ENCODE measurements at regions not wholly inside any gene's neighbourhood (a gene's known extent, or its start where the extent isn't known, plus 50 kb on each side); places are given as distances from the start of the nearest gene placed in this dataset.

- H3K9ac ChIP-seq (ENCODE audit: low read depth, low read length), result no peak overlapping the region
- H3K4me1 ChIP-seq (ENCODE audit: insufficient read depth, low read length), result no peaks in the 10 kb centered on the region
- H3K36me3 ChIP-seq (ENCODE audit: insufficient read depth, low read depth, low read length), result no peaks in the 10 kb centered on the region
- no peak overlapping the region for H3K4me3 ChIP-seq (ENCODE audit: low read length)
- H3K27ac ChIP-seq (ENCODE audit: low read length), result no peak overlapping the region
- no peaks in the 10 kb centered on the region for H3K9me3 ChIP-seq (ENCODE audit: insufficient read depth, low read depth, low read length)
- H3K27me3 ChIP-seq (ENCODE audit: insufficient read depth, low read length), result no peaks in the 10 kb centered on the region
Measured at GRCh38 chr3:111428301-111428700, 113.7 kb upstream of the CD96 start.

- Histone ChIP-seq H3K9me3 (ENCODE audit: insufficient read depth, low read depth, low read length) (no peaks in the 10 kb centered on the region; the same call in 1 of the 2 replicates), H3K36me3 (ENCODE audit: insufficient read depth, low read depth, low read length) (no peaks in the 10 kb centered on the region), H3K27me3 (ENCODE audit: insufficient read depth, low read length) (no peaks in the 10 kb centered on the region), H3K9ac (ENCODE audit: low read depth, low read length) (no peak overlapping the region), H3K4me1 (ENCODE audit: insufficient read depth, low read length) (no peaks in the 10 kb centered on the region), H3K27ac (ENCODE audit: low read length) (no peak overlapping the region), H3K4me3 (ENCODE audit: low read length) (no peak overlapping the region)
Measured at GRCh38 chr3:111434941-111435622, 106.9 kb upstream of the CD96 start.

- Histone ChIP-seq H3K4me3 (ENCODE audit: low read length) (no peak overlapping the region), H3K27ac (ENCODE audit: low read length) (no peak overlapping the region), H3K36me3 (ENCODE audit: insufficient read depth, low read depth, low read length) (no peaks in the 10 kb centered on the region), H3K9ac (ENCODE audit: low read depth, low read length) (no peak overlapping the region), H3K4me1 (ENCODE audit: insufficient read depth, low read length) (no peaks in the 10 kb centered on the region), H3K27me3 (ENCODE audit: insufficient read depth, low read length) (no peaks in the 10 kb centered on the region), H3K9me3 (ENCODE audit: insufficient read depth, low read depth, low read length) (no peaks in the 10 kb centered on the region; the same call in 1 of the 2 replicates)
Measured at GRCh38 chr3:111438283-111438682, 103.7 kb upstream of the CD96 start.

- Histone ChIP-seq H3K4me3 (ENCODE audit: low read length) (no peak overlapping the region), H3K36me3 (ENCODE audit: insufficient read depth, low read depth, low read length) (no peaks in the 10 kb centered on the region), H3K9me3 (ENCODE audit: insufficient read depth, low read depth, low read length) (no peaks in the 10 kb centered on the region), H3K4me1 (ENCODE audit: insufficient read depth, low read length) (no peaks in the 10 kb centered on the region), H3K27me3 (ENCODE audit: insufficient read depth, low read length) (no peaks in the 10 kb centered on the region), H3K27ac (ENCODE audit: low read length) (no peak overlapping the region), H3K9ac (ENCODE audit: low read depth, low read length) (no peak overlapping the region)
Measured at GRCh38 chr3:111454551-111454950, 87.4 kb upstream of the CD96 start.

- Histone ChIP-seq H3K4me3 (ENCODE audit: low read length) (no peak overlapping the region), H3K9me3 (ENCODE audit: insufficient read depth, low read depth, low read length) (no peaks in the 10 kb centered on the region), H3K27ac (ENCODE audit: low read length) (no peak overlapping the region), H3K9ac (ENCODE audit: low read depth, low read length) (no peak overlapping the region), H3K4me1 (ENCODE audit: insufficient read depth, low read length) (no peaks in the 10 kb centered on the region), H3K36me3 (ENCODE audit: insufficient read depth, low read depth, low read length) (no peaks in the 10 kb centered on the region), H3K27me3 (ENCODE audit: insufficient read depth, low read length) (no peaks in the 10 kb centered on the region)
Measured at GRCh38 chr3:111465081-111465670, 76.8 kb upstream of the CD96 start.

- no peaks in the 10 kb centered on the region for H3K36me3 ChIP-seq (ENCODE audit: insufficient read depth, low read depth, low read length)
- peaks cover 7% of the 10 kb centered on the region; the same call in 1 of the 2 replicates for H3K4me1 ChIP-seq (ENCODE audit: insufficient read depth, low read length)
- H3K9ac ChIP-seq (ENCODE audit: low read depth, low read length), result no peak overlapping the region
- H3K27ac ChIP-seq (ENCODE audit: low read length), result no peak overlapping the region
- H3K4me3 ChIP-seq (ENCODE audit: low read length), result no peak overlapping the region
- H3K9me3 ChIP-seq (ENCODE audit: insufficient read depth, low read depth, low read length), result no peaks in the 10 kb centered on the region
- H3K27me3 ChIP-seq (ENCODE audit: insufficient read depth, low read length), result no peaks in the 10 kb centered on the region
Measured at GRCh38 chr3:111470032-111470431, 72.0 kb upstream of the CD96 start.

GRCh38 chr3:111471831-111472230, 70.2 kb upstream of the CD96 start:
- H3K27me3 ChIP-seq (ENCODE audit: insufficient read depth, low read length), result no peaks in the 10 kb centered on the region
- no peak overlapping the region for H3K4me3 ChIP-seq (ENCODE audit: low read length)
- no peak overlapping the region for H3K27ac ChIP-seq (ENCODE audit: low read length)
- H3K36me3 ChIP-seq (ENCODE audit: insufficient read depth, low read depth, low read length), result no peaks in the 10 kb centered on the region
- no peaks in the 10 kb centered on the region for H3K9me3 ChIP-seq (ENCODE audit: insufficient read depth, low read depth, low read length)
- peaks cover 10% of the 10 kb centered on the region; the same call in 1 of the 2 replicates for H3K4me1 ChIP-seq (ENCODE audit: insufficient read depth, low read length)
- H3K9ac ChIP-seq (ENCODE audit: low read depth, low read length), result no peak overlapping the region

- Histone ChIP-seq H3K4me3 (ENCODE audit: low read length) (no peak overlapping the region), H3K36me3 (ENCODE audit: insufficient read depth, low read depth, low read length) (no peaks in the 10 kb centered on the region), H3K27ac (ENCODE audit: low read length) (no peak overlapping the region), H3K4me1 (ENCODE audit: insufficient read depth, low read length) (peaks cover 10% of the 10 kb centered on the region; the same call in 1 of the 2 replicates), H3K27me3 (ENCODE audit: insufficient read depth, low read length) (no peaks in the 10 kb centered on the region), H3K9me3 (ENCODE audit: insufficient read depth, low read depth, low read length) (no peaks in the 10 kb centered on the region), H3K9ac (ENCODE audit: low read depth, low read length) (no peak overlapping the region)
Measured at GRCh38 chr3:111472556-111472955, 69.4 kb upstream of the CD96 start.

- peaks cover 10% of the 10 kb centered on the region; the same call in 1 of the 2 replicates for H3K4me1 ChIP-seq (ENCODE audit: insufficient read depth, low read length)
- no peaks in the 10 kb centered on the region for H3K36me3 ChIP-seq (ENCODE audit: insufficient read depth, low read depth, low read length)
- no peak overlapping the region for H3K4me3 ChIP-seq (ENCODE audit: low read length)
- H3K9ac ChIP-seq (ENCODE audit: low read depth, low read length), result no peak overlapping the region
- no peaks in the 10 kb centered on the region for H3K9me3 ChIP-seq (ENCODE audit: insufficient read depth, low read depth, low read length)
- no peak overlapping the region for H3K27ac ChIP-seq (ENCODE audit: low read length)
- H3K27me3 ChIP-seq (ENCODE audit: insufficient read depth, low read length), result no peaks in the 10 kb centered on the region
Measured at GRCh38 chr3:111473550-111473949, 68.4 kb upstream of the CD96 start.

GRCh38 chr3:111476701-111477100, 65.3 kb upstream of the CD96 start:
- H3K9me3 ChIP-seq (ENCODE audit: insufficient read depth, low read depth, low read length), result no peaks in the 10 kb centered on the region
- no peak overlapping the region for H3K27ac ChIP-seq (ENCODE audit: low read length)
- H3K36me3 ChIP-seq (ENCODE audit: insufficient read depth, low read depth, low read length), result no peaks in the 10 kb centered on the region
- H3K27me3 ChIP-seq (ENCODE audit: insufficient read depth, low read length), result no peaks in the 10 kb centered on the region
- H3K9ac ChIP-seq (ENCODE audit: low read depth, low read length), result no peak overlapping the region
- H3K4me1 ChIP-seq (ENCODE audit: insufficient read depth, low read length), result peaks cover 10% of the 10 kb centered on the region; the same call in 1 of the 2 replicates
- no peak overlapping the region for H3K4me3 ChIP-seq (ENCODE audit: low read length)

GRCh38 chr3:111480091-111480490, 61.9 kb upstream of the CD96 start:
- H3K27me3 ChIP-seq (ENCODE audit: insufficient read depth, low read length), result no peaks in the 10 kb centered on the region
- no peaks in the 10 kb centered on the region for H3K9me3 ChIP-seq (ENCODE audit: insufficient read depth, low read depth, low read length)
- no peak overlapping the region for H3K4me3 ChIP-seq (ENCODE audit: low read length)

GRCh38 chr3:111481551-111481950, 60.4 kb upstream of the CD96 start:
- Histone ChIP-seq H3K27ac (ENCODE audit: low read length) (no peak overlapping the region), H3K9me3 (ENCODE audit: insufficient read depth, low read depth, low read length) (no peaks in the 10 kb centered on the region), H3K27me3 (ENCODE audit: insufficient read depth, low read length) (no peaks in the 10 kb centered on the region), H3K4me3 (ENCODE audit: low read length) (no peak overlapping the region), H3K9ac (ENCODE audit: low read depth, low read length) (no peak overlapping the region), H3K36me3 (ENCODE audit: insufficient read depth, low read depth, low read length) (no peaks in the 10 kb centered on the region), H3K4me1 (ENCODE audit: insufficient read depth, low read length) (peaks cover 2% of the 10 kb centered on the region; the same call in 1 of the 2 replicates)

More at GRCh38 chr3:111480091-111480490, 61.9 kb upstream of the CD96 start:
- Histone ChIP-seq H3K36me3 (ENCODE audit: insufficient read depth, low read depth, low read length) (no peaks in the 10 kb centered on the region), H3K27ac (ENCODE audit: low read length) (no peak overlapping the region), H3K9ac (ENCODE audit: low read depth, low read length) (no peak overlapping the region), H3K4me1 (ENCODE audit: insufficient read depth, low read length) (peaks cover 3% of the 10 kb centered on the region; the same call in 1 of the 2 replicates)

All from iPS-20b (cell line).